ENCODE measurements at regions not wholly inside any gene's neighbourhood (a gene's known extent, or its start where the extent isn't known, plus 50 kb on each side); places are given as distances from the start of the nearest gene placed in this dataset.

DNA sequence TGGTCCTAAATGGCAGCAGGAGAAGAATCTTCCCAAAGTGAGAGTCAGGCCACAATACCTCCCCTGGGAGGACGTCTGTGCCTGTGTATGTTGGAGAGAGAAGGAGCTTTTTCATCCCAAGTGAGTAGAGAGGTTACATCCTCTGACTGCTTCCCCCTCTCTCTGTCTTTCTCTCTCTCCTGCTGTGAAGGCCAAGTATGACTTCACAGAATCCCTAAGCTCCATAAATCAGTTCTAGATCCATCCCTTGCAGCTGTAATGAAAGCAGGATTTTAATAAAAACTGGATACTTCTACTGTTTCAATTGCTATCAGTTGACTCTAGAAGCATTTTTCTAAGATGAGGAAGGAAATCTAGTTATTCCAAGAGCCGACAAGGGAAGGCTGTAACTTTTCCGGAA is 389.1 kb upstream of the PROK2 start:
- H3K36me3 Mint-ChIP-seq (ENCODE audit: low read depth) = no peaks in the 10 kb centered on the region
- intact Hi-C loops (cut with DNase I, micrococcal nuclease) = no loop called here
- peaks cover 34% of the 10 kb centered on the region for H3K27me3 Mint-ChIP-seq
- DNase-seq = no peak
- H3K9me3 Mint-ChIP-seq (ENCODE audit: low read depth) = no peaks in the 10 kb centered on the region
- no peak overlapping the region for H3K4me3 Mint-ChIP-seq
- CTCF ChIA-PET = no interaction called here
- no peak overlapping the region for H3K27ac Mint-ChIP-seq
- no peak for ATAC-seq
- POLR2A ChIA-PET = no interaction called here
- H3K4me1 Mint-ChIP-seq = peaks cover 16% of the 10 kb centered on the region

DNA sequence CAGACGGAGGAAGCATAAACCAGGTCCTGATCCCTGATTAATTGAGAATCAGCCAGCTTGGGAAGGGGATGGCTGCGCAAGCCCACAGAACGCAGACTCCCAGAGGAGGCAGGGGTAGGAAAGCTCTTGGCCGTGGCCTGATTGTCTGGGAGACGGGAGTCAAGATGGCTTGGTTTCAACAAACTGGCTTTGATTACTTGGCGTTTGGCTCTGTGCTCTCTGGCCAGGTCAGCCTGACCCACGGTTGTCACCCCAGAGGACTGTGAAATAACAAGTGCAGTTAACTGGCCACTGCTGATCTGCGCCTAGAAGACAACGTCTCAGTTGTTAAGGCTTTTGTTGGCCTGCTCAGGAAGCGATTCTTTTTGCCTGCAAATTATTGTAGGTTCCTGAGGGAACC is 387.0 kb upstream of the PROK2 start:
- intact Hi-C loops (cut with DNase I, micrococcal nuclease) = no loop called here
- no peaks in the 10 kb centered on the region for H3K9me3 Mint-ChIP-seq (ENCODE audit: low read depth)

DNA sequence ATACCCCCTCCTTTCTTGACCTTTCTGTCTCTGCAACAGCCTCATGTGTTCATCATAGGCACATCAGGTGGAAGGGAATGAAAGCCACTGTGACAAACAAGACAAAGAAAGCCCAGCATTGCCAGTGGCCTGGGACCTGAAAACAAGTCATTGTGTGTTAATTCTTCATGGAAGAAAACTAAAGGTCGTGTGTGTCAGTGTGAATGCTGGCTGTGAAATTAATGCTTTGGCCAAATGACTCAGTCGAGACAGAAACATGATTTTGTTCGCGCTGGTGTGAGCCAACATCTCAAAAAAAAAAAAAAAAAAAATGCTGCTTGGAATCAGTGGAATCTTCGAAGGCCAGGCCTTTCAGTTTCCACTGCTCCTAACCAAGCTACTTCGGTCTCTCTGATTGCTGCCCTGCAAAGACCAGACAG is 386.5 kb upstream of the PROK2 start:
- ATAC-seq (no peak), DNase-seq (no peak)
- Mint-ChIP-seq H3K27ac (no peak overlapping the region), H3K4me3 (no peak overlapping the region), H3K4me1 (no peaks in the 10 kb centered on the region), H3K36me3 (ENCODE audit: low read depth) (no peaks in the 10 kb centered on the region), H3K27me3 (peaks cover 17% of the 10 kb centered on the region), H3K9me3 (ENCODE audit: low read depth) (no peaks in the 10 kb centered on the region)
- CTCF ChIA-PET = no interaction called here
- intact Hi-C loops (cut with DNase I, micrococcal nuclease) = no loop called here
- POLR2A ChIA-PET = no interaction called here

More for the DNA sequence above, 387.0 kb upstream of the PROK2 start:
- H3K27ac Mint-ChIP-seq = no peak overlapping the region
- DNase-seq (no peak), ATAC-seq (no peak)
- CTCF ChIA-PET = no interaction called here
- H3K4me1 Mint-ChIP-seq = peaks cover 2% of the 10 kb centered on the region
- POLR2A ChIA-PET = no interaction called here
- no peak overlapping the region for H3K4me3 Mint-ChIP-seq
- no peaks in the 10 kb centered on the region for H3K36me3 Mint-ChIP-seq (ENCODE audit: low read depth)
- peaks cover 21% of the 10 kb centered on the region for H3K27me3 Mint-ChIP-seq

DNA sequence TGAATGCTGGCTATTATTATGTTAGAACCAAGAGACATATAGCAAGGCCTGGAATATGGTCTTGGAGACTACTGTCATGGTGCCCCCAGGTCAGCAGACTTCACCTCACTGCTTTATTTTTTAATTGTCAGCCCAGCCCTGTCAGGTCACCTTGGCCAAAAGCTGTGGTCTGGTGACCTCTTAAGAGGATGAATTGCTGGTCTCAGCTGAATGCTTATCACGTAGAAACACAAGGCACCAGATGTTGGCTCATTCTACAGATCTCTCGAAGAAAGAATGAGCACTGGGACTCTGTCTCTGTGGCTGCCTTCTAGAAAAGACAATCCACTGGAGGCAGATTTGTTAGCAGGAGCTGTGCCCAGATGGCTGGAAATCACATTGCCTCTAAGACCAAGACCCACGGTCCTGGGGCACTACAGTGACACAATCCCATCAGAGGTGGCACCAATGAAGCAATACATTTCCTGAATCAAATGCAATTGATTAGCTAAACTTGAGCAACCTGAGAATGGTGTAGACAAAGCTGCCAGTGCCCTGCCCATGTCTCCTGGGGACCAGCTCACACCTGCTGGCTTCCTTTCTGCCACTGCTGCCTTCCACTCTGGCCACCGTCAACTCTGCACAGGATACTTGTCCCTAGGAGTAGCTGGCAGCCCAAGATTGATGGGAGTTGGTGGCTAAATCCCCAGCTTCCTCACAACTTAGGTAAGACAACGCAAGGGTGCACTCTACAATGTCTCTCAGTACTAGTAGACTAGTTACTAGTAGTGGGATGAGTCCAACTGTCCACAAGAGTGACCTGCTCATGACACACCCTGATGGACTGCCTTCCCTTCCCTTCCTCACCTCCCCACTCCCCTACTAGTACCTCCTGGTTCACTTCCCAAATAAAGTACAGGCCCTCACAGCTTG is 384.9 kb upstream of the PROK2 start:
- ATAC-seq = no peak
- no peak for DNase-seq
- Mint-ChIP-seq H3K9me3 (ENCODE audit: low read depth) (no peaks in the 10 kb centered on the region), H3K27ac (no peak overlapping the region), H3K36me3 (ENCODE audit: low read depth) (no peaks in the 10 kb centered on the region), H3K4me1 (no peaks in the 10 kb centered on the region), H3K27me3 (peaks cover 2% of the 10 kb centered on the region), H3K4me3 (no peak overlapping the region)
- POLR2A ChIA-PET = no interaction called here
- CTCF ChIA-PET = interaction anchor here (0.5 to 1.0 kb wide), 2 partner anchors 36 to 77 kb away, joined by 3 read pairs; no protein-coding TSS in a partner anchor
- intact Hi-C loops (cut with DNase I, micrococcal nuclease) = no loop called here

DNA sequence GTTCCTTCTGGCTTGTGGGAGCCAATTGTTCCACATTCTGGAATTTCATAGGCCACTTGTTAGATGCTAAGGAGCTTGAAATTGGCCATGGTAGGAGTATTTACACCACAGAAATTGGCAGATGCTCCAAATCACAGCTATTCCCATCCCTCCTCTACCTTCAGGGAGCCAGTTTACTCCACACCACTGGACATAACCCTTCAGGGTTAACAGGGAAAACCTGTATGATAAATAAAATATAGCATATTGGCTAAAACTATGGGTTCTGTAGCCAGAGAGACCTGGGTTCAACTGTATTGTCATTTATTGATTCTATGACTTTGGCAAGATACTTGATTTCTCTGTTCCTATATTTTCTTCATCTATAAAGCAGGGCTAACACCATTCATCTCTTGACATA is 384.2 kb upstream of the PROK2 start:
- Mint-ChIP-seq H3K4me1 (no peaks in the 10 kb centered on the region), H3K27ac (no peak overlapping the region), H3K4me3 (no peak overlapping the region), H3K27me3 (no peaks in the 10 kb centered on the region), H3K36me3 (ENCODE audit: low read depth) (no peaks in the 10 kb centered on the region), H3K9me3 (ENCODE audit: low read depth) (no peaks in the 10 kb centered on the region)
- ATAC-seq (no peak), DNase-seq (no peak)
- intact Hi-C loops (cut with DNase I, micrococcal nuclease) = no loop called here
- POLR2A ChIA-PET = no interaction called here
- CTCF ChIA-PET = no interaction called here

DNA sequence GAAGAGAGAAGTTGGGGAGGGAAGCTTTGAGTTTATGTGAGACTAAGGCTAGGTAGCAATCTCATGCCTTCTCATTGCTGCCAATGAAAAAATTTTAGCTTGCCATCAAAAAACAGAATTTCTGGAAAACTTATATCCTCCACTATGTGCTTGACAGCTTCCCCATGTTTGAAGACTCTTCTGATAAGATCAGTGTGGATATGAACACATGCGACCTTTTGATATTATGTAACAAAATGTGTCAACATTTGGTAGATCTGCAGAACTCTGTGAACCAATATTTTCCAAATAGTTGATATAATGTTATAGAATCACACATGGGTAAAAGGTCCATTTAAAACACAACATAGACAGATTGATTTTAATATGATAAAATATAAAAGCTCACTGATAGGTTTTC is 380.9 kb upstream of the PROK2 start:
- Mint-ChIP-seq H3K27ac (no peak overlapping the region), H3K4me1 (no peaks in the 10 kb centered on the region), H3K36me3 (ENCODE audit: low read depth) (no peaks in the 10 kb centered on the region), H3K27me3 (no peaks in the 10 kb centered on the region), H3K4me3 (no peak overlapping the region), H3K9me3 (ENCODE audit: low read depth) (no peaks in the 10 kb centered on the region)
- ChIA-PET POLR2A (no interaction called here), CTCF (interaction anchor here (0.6 kb wide), 1 partner anchor 129 kb away, joined by 3 read pairs; no protein-coding TSS in a partner anchor)
- intact Hi-C loops (cut with DNase I, micrococcal nuclease) = no loop called here
- ATAC-seq (no peak), DNase-seq (no peak)

DNA sequence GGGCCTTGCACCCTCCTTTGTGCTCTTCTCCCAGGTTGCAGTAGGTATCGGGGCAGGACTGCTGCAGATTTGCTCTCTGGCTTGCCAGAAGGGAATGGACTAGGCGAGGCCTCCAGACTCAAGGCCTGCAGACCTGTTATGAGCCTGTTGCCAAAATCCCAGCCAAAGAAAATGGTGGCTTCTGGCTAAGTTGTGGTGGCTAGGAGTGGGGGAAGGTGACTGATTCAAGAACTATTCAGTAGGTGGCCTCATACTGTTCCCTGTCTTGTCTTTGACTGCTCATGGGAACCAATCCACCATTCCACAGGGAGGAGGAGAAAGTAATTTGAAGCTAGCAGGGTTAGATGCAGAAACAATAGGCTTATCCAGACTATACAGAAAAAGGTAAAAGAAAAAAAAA is 380.4 kb upstream of the PROK2 start:
- Mint-ChIP-seq H3K4me3 (no peak overlapping the region), H3K4me1 (no peaks in the 10 kb centered on the region), H3K27ac (no peak overlapping the region), H3K9me3 (ENCODE audit: low read depth) (no peaks in the 10 kb centered on the region), H3K27me3 (no peaks in the 10 kb centered on the region), H3K36me3 (ENCODE audit: low read depth) (no peaks in the 10 kb centered on the region)
- DNase-seq (no peak), ATAC-seq (no peak)
- intact Hi-C loops (cut with DNase I, micrococcal nuclease) = no loop called here
- POLR2A ChIA-PET = no interaction called here
- CTCF ChIA-PET = no interaction called here

DNA sequence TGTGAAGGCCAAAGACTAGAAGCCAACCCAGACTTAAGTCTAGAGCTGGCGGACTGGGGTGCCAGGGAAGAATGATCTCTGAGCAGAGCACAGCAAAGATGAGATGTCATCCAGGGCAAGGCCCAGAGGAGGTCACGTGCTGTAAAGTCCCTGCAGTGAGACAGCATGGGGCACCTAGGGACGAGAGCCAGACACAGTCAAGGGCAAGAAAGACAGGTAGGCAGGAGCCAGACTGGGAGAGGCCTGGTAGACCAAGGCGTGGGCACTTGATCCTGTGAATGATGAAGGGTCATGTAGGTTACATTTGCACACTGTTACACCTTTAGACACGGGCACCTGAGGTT is 379.7 kb upstream of the PROK2 start:
- POLR2A ChIA-PET = no interaction called here
- no peak for DNase-seq
- Mint-ChIP-seq H3K4me3 (no peak overlapping the region), H3K27ac (no peak overlapping the region), H3K9me3 (ENCODE audit: low read depth) (no peaks in the 10 kb centered on the region), H3K36me3 (ENCODE audit: low read depth) (no peaks in the 10 kb centered on the region), H3K4me1 (no peaks in the 10 kb centered on the region), H3K27me3 (no peaks in the 10 kb centered on the region)
- intact Hi-C loops (cut with DNase I, micrococcal nuclease) = no loop called here
- CTCF ChIA-PET = interaction anchor here (0.6 kb wide), 1 partner anchor 228 kb away, joined by 4 read pairs; no protein-coding TSS in a partner anchor
- ATAC-seq = no peak

DNA sequence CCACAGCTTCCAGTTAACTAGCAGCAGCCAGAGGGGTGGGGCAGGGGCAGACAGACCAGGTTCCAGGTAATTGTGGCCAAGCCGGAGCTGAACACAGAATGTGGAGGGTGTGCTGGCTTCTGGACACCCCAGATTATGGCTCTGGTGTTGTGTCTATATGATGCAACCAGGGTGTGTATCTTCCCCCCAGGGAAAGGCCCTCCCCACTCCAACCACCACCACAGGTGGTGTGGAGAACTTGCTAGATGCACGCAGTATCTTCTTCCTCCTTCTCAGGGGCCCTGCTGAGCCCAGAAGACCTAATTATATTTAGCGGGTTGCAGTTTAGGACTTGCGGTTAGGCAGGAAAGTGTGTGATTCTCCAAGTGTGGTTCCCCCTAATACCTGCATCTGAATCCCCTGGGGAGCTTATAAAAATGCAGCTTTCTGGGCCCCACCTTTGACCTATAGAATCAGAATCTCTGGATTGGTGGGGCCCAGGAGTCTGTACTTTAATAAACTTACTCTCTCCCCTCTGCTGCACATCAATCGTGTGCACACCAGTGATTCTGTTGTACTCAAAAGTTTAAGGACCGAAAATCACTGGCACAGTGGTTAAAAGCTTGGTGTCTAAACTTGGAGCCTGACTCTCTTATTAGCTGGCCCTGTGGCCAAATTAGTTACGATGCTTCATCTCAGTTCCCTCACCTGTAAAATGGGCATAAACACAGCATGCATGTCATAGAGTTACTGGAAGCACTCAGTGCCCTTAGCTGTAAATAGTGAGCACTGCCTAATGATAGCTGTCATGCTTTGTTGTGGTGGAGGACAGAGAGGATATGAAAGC is 379.1 kb upstream of the PROK2 start:
- Mint-ChIP-seq H3K4me1 (no peaks in the 10 kb centered on the region), H3K9me3 (ENCODE audit: low read depth) (no peaks in the 10 kb centered on the region), H3K36me3 (ENCODE audit: low read depth) (no peaks in the 10 kb centered on the region), H3K27ac (no peak overlapping the region), H3K27me3 (no peaks in the 10 kb centered on the region), H3K4me3 (no peak overlapping the region)
- CTCF ChIA-PET = interaction anchor here (0.6 kb wide), 1 partner anchor 228 kb away, joined by 4 read pairs; no protein-coding TSS in a partner anchor
- intact Hi-C loops (cut with DNase I, micrococcal nuclease) = no loop called here
- ATAC-seq = no peak
- DNase-seq = no peak
- POLR2A ChIA-PET = no interaction called here

DNA sequence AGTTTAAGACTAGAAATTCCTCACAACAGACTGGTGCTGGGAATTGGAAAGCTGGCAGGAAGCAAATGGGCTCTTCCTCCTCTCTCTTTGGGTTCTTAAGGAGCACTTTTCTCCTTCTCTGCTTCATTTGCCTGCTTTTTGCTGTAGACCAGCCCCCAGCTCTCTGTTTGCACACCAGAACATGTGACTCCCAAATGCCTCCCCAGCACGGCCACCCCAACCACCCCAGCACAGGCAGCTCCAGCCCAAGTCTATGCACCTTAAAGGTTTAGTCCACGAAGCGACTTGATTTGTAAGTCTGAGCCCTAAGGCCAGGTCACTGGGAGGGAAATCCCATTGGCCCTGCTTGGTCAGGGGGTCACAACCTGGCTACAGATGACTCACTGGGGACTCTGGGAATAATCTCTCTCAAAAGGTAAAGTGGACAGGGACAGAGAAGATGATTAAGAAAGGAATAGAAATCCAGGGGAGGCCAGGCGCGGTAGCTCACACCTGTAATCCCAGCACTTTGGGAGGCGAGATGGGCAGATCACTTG is 377.8 kb upstream of the PROK2 start:
- Mint-ChIP-seq H3K36me3 (ENCODE audit: low read depth) (no peaks in the 10 kb centered on the region), H3K27me3 (no peaks in the 10 kb centered on the region), H3K9me3 (ENCODE audit: low read depth) (no peaks in the 10 kb centered on the region), H3K4me1 (peaks cover 2% of the 10 kb centered on the region), H3K4me3 (no peak overlapping the region), H3K27ac (no peak overlapping the region)
- DNase-seq = no peak
- intact Hi-C loops (cut with DNase I, micrococcal nuclease) = no loop called here
- CTCF ChIA-PET = interaction anchor here (0.5 kb wide), 1 partner anchor 91 kb away, joined by 3 read pairs; no protein-coding TSS in a partner anchor
- no peak for ATAC-seq
- POLR2A ChIA-PET = no interaction called here

DNA sequence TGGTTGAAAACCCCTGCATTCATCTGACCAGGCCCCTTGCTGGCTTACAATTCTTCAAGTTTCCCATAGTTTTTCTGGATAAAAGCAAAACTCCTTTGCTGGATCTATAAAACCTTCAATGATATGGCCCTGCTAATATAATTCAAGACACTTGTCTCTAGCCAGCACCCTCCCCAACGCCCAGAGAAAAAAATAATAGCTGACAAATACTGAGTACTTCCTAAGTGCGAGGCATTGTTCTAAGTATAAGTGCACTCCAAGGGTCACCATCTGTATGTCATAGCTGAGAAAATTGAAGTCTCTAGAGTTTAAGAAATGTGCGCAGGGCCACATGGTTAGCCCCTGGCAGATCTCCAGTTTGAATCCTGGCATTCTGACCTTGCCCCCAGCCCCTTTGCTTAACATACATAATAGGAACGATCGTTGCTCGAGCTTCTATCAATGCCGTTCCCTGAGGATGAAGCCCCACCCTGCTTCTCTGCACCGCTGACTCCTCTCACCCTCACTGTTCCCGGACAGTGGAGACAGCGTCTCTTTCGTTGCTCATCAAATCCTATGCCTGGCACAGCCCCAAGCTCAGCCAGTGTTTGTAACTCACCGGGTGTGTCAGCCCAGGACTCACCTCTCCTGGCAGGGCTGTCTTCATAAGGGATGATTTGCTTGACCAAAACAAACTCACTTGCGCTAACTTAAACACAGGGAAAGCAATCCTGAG is 377.1 kb upstream of the PROK2 start:
- no peaks in the 10 kb centered on the region for H3K9me3 Mint-ChIP-seq (ENCODE audit: low read depth)
- no peak overlapping the region for H3K4me3 Mint-ChIP-seq
- ChIA-PET POLR2A (no interaction called here), CTCF (interaction anchor here (0.6 kb wide), 1 partner anchor 10 kb away, joined by 3 read pairs; no protein-coding TSS in a partner anchor)
- peaks cover 2% of the 10 kb centered on the region for H3K4me1 Mint-ChIP-seq
- no peak overlapping the region for H3K27ac Mint-ChIP-seq
- H3K36me3 Mint-ChIP-seq (ENCODE audit: low read depth) = no peaks in the 10 kb centered on the region
- H3K27me3 Mint-ChIP-seq = no peaks in the 10 kb centered on the region
- DNase-seq = no peak
- intact Hi-C loops (cut with DNase I, micrococcal nuclease) = no loop called here
- no peak for ATAC-seq
